SK-N-SH (cell line): ENCODE measurements at regions not wholly inside any gene's neighbourhood (a gene's known extent, or its start where the extent isn't known, plus 50 kb on each side); places are given as distances from the start of the nearest gene placed in this dataset.

Source experiments
- CTCF ChIA-PET: fragments of 300-600, 350-600 bp; formaldehyde crosslinking; extraction: SDS; loops from one replicate; lab custom pipeline; 2021; lab: Yijun Ruan, JAX
- POLR2A ChIA-PET: fragments of 350-600 bp; sonication (Branson Sonifier 250); formaldehyde crosslinking; extraction: SDS; loops from one replicate; lab custom pipeline; 2020; ENCODE audit warnings: antibody characterized with exemption, inconsistent platforms; lab: Yijun Ruan, JAX
- DNase-seq: peaks from one replicate; pipeline ENCODE4 v3.0.0; 2012
- H2AFZ ChIP-seq: fragments of 200-600 bp; sonication (generic); 2 replicates; pipeline ENCODE4 v1.8.1; 2016; ENCODE audit warnings: antibody characterized with exemption, mild to moderate bottlenecking, low read depth
- H3F3A ChIP-seq: fragments of 200-600 bp; sonication (generic); replicated peaks from 2 replicates; pipeline ENCODE3; 2016; ENCODE audit warnings: antibody characterized with exemption, mild to moderate bottlenecking; ENCODE audit not compliant: insufficient read depth
- H3K27ac ChIP-seq, 2 experiments: fragments of 200-500 bp in 1 of 2; fragments of 200-600 bp in 1 of 2; sonication (Bioruptor generic) in 1 of 2; sonication (generic), shearing (Covaris generic) in 1 of 2; 2 replicates each; pipeline versions ENCODE4 v1.5.1 to v1.6.1; 2014 to 2016; ENCODE audit warnings: low read depth in 2 of 2, inconsistent platforms in 1 of 2, low read length in 1 of 2, mild to moderate bottlenecking in 1 of 2, mixed read lengths in 1 of 2
- H3K27me3 ChIP-seq: fragments of 200-600 bp; sonication (generic), shearing (Covaris generic); 2 replicates; pipeline ENCODE4 v1.6.1; 2016; ENCODE audit warnings: mixed run types; ENCODE audit not compliant: insufficient read depth
- H3K36me3 ChIP-seq, 2 experiments: fragments of 200-500 bp in 1 of 2; fragments of 200-600 bp in 1 of 2; sonication (Bioruptor generic) in 1 of 2; sonication (generic) in 1 of 2; replicated peaks in 1 of 2; 2 replicates each; pipeline versions ENCODE3 to v1.5.1; 2014 to 2016; ENCODE audit warnings: low read length in 1 of 2, mild to moderate bottlenecking in 1 of 2; ENCODE audit not compliant: insufficient read depth in 2 of 2, control insufficient read depth in 1 of 2
- H3K4me1 ChIP-seq, 2 experiments: fragments of 200-500 bp in 1 of 2; fragments of 200-600 bp in 1 of 2; sonication (Bioruptor generic) in 1 of 2; sonication (generic), shearing (Covaris generic) in 1 of 2; 2 replicates each; pipeline versions ENCODE4 v1.5.1 to v1.6.1; 2014 to 2016; ENCODE audit warnings: low read depth in 1 of 2, low read length in 1 of 2, mixed run types in 1 of 2; ENCODE audit not compliant: insufficient read depth in 2 of 2, control insufficient read depth in 1 of 2
- H3K4me2 ChIP-seq: fragments of 200-600 bp; sonication (generic), shearing (Covaris generic); 2 replicates; pipeline ENCODE4 v1.6.1; 2017; ENCODE audit warnings: mixed run types
- H3K4me3 ChIP-seq, 2 experiments: fragments of 200-500 bp in 1 of 2; fragments of 200-600 bp in 1 of 2; sonication (Bioruptor generic) in 1 of 2; sonication (generic), shearing (Covaris generic) in 1 of 2; 2 replicates each; pipeline versions ENCODE4 v1.5.1 to v1.8.1; 2014 to 2016; ENCODE audit warnings: low read depth in 2 of 2, inconsistent platforms in 1 of 2, low read length in 1 of 2, mild to moderate bottlenecking in 1 of 2, mixed read lengths in 1 of 2, moderate library complexity in 1 of 2
- H3K79me2 ChIP-seq: fragments of 200-600 bp; sonication (generic); 2 replicates; pipeline ENCODE4 v1.8.1; 2017; ENCODE audit warnings: mild to moderate bottlenecking; ENCODE audit not compliant: insufficient read depth
- H3K9ac ChIP-seq: fragments of 200-600 bp; sonication (generic); 2 replicates; pipeline ENCODE4 v1.6.1; 2017; ENCODE audit warnings: mixed run types
- H3K9me2 ChIP-seq: fragments of 200-600 bp; sonication (generic); 2 replicates; pipeline ENCODE4 v1.6.1; 2017; ENCODE audit warnings: mixed run types
- H3K9me3 ChIP-seq: fragments of 200-600 bp; sonication (generic); 2 replicates; pipeline ENCODE4 v1.6.1; 2017; ENCODE audit warnings: mixed run types, mild to moderate bottlenecking, moderate library complexity
- H4K20me1 ChIP-seq: fragments of 200-600 bp; sonication (generic); 2 replicates; pipeline ENCODE4 v1.6.1; 2017; ENCODE audit warnings: mild to moderate bottlenecking, mixed run types; ENCODE audit not compliant: insufficient read depth
- EZH2phosphoT487 ChIP-seq: fragments of 200-600 bp; sonication (generic); IDR thresholded peaks from 2 replicates; pipeline ENCODE4 v1.6.1; 2017; ENCODE audit warnings: low read depth, mixed run types, mild to moderate bottlenecking, antibody characterized with exemption, moderate library complexity, borderline replicate concordance
- FOSL2 ChIP-seq: IDR thresholded peaks from 2 replicates; pipeline ENCODE4 v1.4.0; 2012; ENCODE audit warnings: low read depth, mild to moderate bottlenecking, moderate library complexity, borderline replicate concordance
- FOXM1 ChIP-seq: IDR thresholded peaks from 2 replicates; pipeline ENCODE4 v1.4.0; 2012; ENCODE audit warnings: low read depth, mild to moderate bottlenecking
- JUND ChIP-seq: IDR thresholded peaks from 2 replicates; pipeline ENCODE4 v1.4.0; 2012
- MEF2A ChIP-seq: IDR thresholded peaks from 2 replicates; pipeline ENCODE4 v1.4.0; 2012; ENCODE audit warnings: low read depth, borderline replicate concordance
- NRF1 ChIP-seq: IDR thresholded peaks from 2 replicates; pipeline ENCODE4 v1.6.1; 2012; ENCODE audit warnings: low read depth, mild to moderate bottlenecking, low read length
- POLR2AphosphoS5 ChIP-seq: IDR thresholded peaks from 2 replicates; pipeline ENCODE4 v1.6.1; 2012; ENCODE audit warnings: low read depth, low read length
- RAD21 ChIP-seq: IDR thresholded peaks from 2 replicates; pipeline ENCODE4 v1.6.1; 2012; ENCODE audit warnings: mild to moderate bottlenecking, low read length
- RCOR1 ChIP-seq: fragments of 150-350 bp; IDR thresholded peaks from 2 replicates; pipeline ENCODE4 v1.6.1; 2017; ENCODE audit warnings: antibody characterized with exemption, low read length
- SIN3A ChIP-seq: IDR thresholded peaks from 2 replicates; pipeline ENCODE4 v1.6.1; 2012; ENCODE audit warnings: low read depth, mild to moderate bottlenecking, low read length, moderate library complexity, borderline replicate concordance
- SMC3 ChIP-seq: IDR thresholded peaks from 2 replicates; pipeline ENCODE4 v1.6.1; 2012; ENCODE audit warnings: low read depth, low read length, improper control_type of control experiment
- TAF1 ChIP-seq: IDR thresholded peaks from 2 replicates; pipeline ENCODE4 v1.6.1; 2012; ENCODE audit warnings: low read depth, mild to moderate bottlenecking, low read length, moderate library complexity, borderline replicate concordance
- TCF12 ChIP-seq: IDR thresholded peaks from 2 replicates; pipeline ENCODE4 v1.4.0; 2012
- WGBS: methylation state at CpG from one replicate; pipeline ENCODE4 v1.1.6; 2017; ENCODE audit warnings: low lambda C conversion rate; 5-methylcytosine and 5-hydroxymethylcytosine counted together
- TF ChIP-seq, protein P1 (sequence below): IDR thresholded peaks from 2 replicates; pipeline ENCODE4 v1.4.0; 2012; ENCODE audit warnings: low read depth, borderline replicate concordance
- TF ChIP-seq, protein P2 (sequence below): IDR thresholded peaks from 2 replicates; pipeline ENCODE4 v1.6.1; 2012; ENCODE audit warnings: mild to moderate bottlenecking, low read depth, low read length, moderate library complexity
- TF ChIP-seq, protein P3 (sequence below): IDR thresholded peaks from 2 replicates; pipeline ENCODE4; 2012

DNA sequence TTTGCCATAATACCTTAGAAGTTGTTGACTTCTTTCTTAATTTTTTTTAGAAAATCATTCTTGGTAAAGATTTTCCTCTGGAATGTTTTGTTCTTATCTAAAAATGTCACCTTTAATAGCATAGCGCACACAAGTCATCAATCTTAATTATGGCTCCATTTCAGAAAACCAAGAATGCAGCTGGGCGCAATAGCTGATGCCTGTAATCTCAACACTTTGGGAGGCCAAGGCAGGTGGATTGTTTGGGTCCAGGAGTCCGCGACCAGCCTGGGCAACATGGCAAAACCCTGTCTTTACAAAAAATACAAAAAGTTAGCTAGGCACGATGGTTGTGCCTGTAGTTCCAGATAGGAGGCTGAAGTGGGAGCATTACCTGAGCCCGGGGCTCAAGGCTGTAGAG is 125.6 kb upstream of the EOMES start:
- Histone ChIP-seq H3K9me3 (no peaks in the 10 kb centered on the region), H3K4me1 (no peaks in the 10 kb centered on the region), H3K27ac (no peak overlapping the region), H4K20me1 (no peaks in the 10 kb centered on the region), H2AFZ (no peak overlapping the region), H3K9me2 (no peaks in the 10 kb centered on the region), H3F3A (no peaks in the 10 kb centered on the region), H3K27me3 (no peaks in the 10 kb centered on the region), H3K9ac (no peak overlapping the region), H3K4me2 (no peak overlapping the region), H3K79me2 (no peaks in the 10 kb centered on the region), H3K36me3 (no peaks in the 10 kb centered on the region), H3K4me3 (no peak overlapping the region)
- 3% methylated on average over 6 of the region's 6 CpGs for WGBS
- no peak for TF ChIP-seq SMC3
- TF ChIP-seq, protein P1, sequence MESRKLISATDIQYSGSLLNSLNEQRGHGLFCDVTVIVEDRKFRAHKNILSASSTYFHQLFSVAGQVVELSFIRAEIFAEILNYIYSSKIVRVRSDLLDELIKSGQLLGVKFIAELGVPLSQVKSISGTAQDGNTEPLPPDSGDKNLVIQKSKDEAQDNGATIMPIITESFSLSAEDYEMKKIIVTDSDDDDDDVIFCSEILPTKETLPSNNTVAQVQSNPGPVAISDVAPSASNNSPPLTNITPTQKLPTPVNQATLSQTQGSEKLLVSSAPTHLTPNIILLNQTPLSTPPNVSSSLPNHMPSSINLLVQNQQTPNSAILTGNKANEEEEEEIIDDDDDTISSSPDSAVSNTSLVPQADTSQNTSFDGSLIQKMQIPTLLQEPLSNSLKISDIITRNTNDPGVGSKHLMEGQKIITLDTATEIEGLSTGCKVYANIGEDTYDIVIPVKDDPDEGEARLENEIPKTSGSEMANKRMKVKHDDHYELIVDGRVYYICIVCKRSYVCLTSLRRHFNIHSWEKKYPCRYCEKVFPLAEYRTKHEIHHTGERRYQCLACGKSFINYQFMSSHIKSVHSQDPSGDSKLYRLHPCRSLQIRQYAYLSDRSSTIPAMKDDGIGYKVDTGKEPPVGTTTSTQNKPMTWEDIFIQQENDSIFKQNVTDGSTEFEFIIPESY, result no peak
- no peak for TF ChIP-seq MEF2A
- TF ChIP-seq FOSL2, result no peak
- no peak for TF ChIP-seq RCOR1
- TF ChIP-seq, protein P2, sequence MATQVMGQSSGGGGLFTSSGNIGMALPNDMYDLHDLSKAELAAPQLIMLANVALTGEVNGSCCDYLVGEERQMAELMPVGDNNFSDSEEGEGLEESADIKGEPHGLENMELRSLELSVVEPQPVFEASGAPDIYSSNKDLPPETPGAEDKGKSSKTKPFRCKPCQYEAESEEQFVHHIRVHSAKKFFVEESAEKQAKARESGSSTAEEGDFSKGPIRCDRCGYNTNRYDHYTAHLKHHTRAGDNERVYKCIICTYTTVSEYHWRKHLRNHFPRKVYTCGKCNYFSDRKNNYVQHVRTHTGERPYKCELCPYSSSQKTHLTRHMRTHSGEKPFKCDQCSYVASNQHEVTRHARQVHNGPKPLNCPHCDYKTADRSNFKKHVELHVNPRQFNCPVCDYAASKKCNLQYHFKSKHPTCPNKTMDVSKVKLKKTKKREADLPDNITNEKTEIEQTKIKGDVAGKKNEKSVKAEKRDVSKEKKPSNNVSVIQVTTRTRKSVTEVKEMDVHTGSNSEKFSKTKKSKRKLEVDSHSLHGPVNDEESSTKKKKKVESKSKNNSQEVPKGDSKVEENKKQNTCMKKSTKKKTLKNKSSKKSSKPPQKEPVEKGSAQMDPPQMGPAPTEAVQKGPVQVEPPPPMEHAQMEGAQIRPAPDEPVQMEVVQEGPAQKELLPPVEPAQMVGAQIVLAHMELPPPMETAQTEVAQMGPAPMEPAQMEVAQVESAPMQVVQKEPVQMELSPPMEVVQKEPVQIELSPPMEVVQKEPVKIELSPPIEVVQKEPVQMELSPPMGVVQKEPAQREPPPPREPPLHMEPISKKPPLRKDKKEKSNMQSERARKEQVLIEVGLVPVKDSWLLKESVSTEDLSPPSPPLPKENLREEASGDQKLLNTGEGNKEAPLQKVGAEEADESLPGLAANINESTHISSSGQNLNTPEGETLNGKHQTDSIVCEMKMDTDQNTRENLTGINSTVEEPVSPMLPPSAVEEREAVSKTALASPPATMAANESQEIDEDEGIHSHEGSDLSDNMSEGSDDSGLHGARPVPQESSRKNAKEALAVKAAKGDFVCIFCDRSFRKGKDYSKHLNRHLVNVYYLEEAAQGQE, result no peak
- TF ChIP-seq TAF1, result no peak
- no peak for TF ChIP-seq FOXM1
- no peak for TF ChIP-seq JUND
- TF ChIP-seq EZH2phosphoT487, result no peak
- ChIA-PET POLR2A (no interaction called here), CTCF (no interaction called here)
- no peak for DNase-seq

DNA sequence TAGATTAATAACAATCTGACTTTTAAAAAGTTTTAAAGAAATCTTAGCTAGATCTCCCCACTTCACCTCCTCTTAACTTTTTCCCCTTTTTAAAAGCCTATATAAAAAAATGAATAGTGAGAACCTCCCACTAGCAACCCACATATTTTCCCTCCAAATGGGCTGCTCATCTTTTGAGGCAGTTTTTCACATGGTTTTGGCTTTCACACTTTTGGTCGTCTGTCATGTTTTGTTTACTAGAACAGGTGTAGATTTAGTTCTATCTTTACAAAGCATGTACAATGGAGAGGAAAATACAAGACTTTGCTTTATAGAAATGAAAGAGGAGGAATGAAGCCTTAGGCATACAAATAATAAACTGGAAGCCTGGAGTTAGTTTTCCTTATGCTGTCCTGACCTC is 126.7 kb upstream of the EOMES start:
- WGBS, result 0% methylated on average over 1 of the region's 1 CpG
- no peaks in the 10 kb centered on the region for H3K9me2 ChIP-seq
- H3K36me3 ChIP-seq, result no peaks in the 10 kb centered on the region

More for the DNA sequence above, 126.7 kb upstream of the EOMES start:
- no peak overlapping the region for H3K27ac ChIP-seq
- no peak for DNase-seq
- TF ChIP-seq RAD21 (no peak), SIN3A (no peak), MEF2A (no peak), SMC3 (no peak), POLR2AphosphoS5 (no peak), NRF1 (no peak), FOSL2 (no peak), TCF12 (no peak)
- TF ChIP-seq, protein P3, sequence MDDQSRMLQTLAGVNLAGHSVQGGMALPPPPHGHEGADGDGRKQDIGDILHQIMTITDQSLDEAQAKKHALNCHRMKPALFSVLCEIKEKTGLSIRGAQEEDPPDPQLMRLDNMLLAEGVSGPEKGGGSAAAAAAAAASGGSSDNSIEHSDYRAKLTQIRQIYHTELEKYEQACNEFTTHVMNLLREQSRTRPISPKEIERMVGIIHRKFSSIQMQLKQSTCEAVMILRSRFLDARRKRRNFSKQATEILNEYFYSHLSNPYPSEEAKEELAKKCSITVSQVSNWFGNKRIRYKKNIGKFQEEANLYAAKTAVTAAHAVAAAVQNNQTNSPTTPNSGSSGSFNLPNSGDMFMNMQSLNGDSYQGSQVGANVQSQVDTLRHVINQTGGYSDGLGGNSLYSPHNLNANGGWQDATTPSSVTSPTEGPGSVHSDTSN, result no peak
- TF ChIP-seq, protein P1, result no peak
- TF ChIP-seq, all 33 proteins: peak for 0
- ChIA-PET POLR2A (no interaction called here), CTCF (no interaction called here)
- Histone ChIP-seq H4K20me1 (no peaks in the 10 kb centered on the region), H3F3A (no peaks in the 10 kb centered on the region), H3K4me1 (no peaks in the 10 kb centered on the region), H3K4me3 (no peak overlapping the region), H3K4me2 (no peak overlapping the region), H2AFZ (no peak overlapping the region), H3K27me3 (no peaks in the 10 kb centered on the region), H3K9ac (no peak overlapping the region), H3K9me3 (no peaks in the 10 kb centered on the region), H3K79me2 (no peaks in the 10 kb centered on the region)
